Nucleus accumbens (tissue), 56 donors: ENCODE measurements at regions not wholly inside any gene's neighbourhood (a gene's known extent, or its start where the extent isn't known, plus 50 kb on each side); places are given as distances from the start of the nearest gene placed in this dataset.

Experiments
- DNase-seq, 56 donors: peaks; one replicate each; lab custom pipeline; 2025; lab: John Stamatoyannopoulos, UW

DNA sequence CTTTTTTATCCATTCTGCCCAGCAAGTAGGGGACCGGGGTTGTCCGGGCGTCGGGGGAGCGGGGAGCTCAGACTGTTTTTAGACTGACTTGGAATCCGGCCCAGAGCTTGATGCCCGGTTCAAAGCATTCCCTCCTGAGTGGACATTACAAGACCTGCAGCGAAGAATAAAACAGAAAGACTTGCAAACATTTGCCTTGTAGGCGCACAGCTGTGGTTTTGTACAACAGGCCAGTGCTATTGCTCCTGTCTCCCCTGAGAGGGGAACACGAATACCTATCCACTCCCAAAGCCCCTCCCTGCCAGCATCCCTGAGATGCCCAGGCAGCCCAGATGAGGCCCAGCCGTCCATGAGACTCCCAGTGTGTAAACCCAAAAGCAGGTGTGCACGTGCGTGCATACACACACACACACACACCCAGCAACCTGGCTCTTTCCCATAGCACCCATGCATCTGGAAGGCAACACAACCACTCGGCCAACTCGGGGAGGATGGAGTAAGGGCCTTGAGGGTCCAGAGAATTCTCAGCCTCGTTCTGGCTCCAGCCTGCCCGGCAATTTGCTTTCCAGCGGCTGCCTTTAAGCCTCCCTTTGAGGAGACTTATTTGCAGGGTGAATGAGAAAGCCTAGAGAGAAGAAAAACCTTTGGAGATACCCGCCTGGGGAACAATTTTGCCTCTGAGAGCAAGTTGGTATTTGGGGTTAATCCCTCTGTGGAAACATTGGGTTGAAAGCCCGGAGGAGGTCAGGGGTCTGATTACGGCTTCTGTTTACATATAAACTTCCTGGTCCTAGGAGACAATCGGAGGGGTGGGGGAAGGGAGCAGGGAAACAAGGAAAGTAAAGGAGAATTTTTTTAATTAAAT lies 161.0 kb upstream of the HES1 start:
- DNase-seq: peak in 2 of 56 donors; percentile 9 to 19

DNA sequence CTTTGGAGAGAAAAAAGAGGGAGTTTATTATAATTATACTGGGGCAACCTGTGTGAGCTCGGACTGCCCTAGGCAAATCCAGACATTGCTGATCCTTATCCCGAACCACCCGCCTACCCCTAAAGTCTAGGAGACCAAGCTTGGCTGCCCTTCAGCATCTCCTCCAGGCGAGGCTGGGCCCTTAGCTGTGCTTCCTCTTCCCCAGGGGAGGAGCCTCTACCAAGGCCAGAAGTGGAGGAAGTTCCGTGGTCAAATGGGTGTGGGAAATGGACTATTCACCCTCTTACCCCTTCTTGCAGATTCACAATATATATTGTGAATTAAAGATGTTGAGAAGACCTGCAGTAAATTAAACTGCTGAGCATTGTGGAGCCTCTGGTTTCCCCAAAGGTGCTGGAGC lies 158.3 kb upstream of the HES1 start:
- DNase-seq: no peak

DNA sequence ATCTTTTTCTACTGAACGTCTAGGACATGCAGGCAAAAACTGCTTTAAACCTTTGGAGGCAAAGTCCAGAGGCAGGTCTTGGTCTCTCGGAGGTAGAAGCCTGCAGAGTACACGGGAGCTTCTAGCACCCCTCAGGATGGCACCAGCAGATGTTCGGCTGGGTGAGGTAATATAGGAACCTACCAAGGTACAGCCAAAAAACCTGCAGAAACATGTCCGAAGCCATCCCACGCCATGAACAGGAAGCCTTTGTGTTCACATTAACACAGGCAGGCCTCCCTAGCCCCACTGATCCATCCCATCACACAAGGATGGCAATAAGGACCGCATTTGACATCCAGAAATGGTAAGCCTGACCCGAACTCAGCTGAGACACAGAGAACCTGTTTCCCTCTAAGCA lies 157.9 kb upstream of the HES1 start:
- DNase-seq: no peak

DNA sequence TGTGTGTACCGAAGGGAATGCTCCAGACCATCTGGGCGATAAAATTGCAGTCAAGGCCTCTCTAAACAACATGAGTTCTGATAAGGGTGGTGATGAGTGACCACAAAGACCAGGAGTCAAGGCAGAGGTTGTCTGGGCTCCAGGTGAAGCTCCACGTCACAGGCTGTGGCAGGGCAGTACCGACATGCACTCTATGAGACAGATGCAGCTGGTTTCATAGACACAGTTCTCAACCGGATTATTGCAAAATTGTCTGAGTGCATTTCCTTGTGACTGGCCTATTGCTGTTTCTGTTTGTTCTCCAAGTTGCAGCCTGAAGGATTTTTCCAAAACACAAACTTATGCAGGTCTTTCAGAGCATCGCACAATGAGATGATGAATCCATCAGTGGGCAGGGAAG lies 157.5 kb upstream of the HES1 start:
- no peak for DNase-seq

DNA sequence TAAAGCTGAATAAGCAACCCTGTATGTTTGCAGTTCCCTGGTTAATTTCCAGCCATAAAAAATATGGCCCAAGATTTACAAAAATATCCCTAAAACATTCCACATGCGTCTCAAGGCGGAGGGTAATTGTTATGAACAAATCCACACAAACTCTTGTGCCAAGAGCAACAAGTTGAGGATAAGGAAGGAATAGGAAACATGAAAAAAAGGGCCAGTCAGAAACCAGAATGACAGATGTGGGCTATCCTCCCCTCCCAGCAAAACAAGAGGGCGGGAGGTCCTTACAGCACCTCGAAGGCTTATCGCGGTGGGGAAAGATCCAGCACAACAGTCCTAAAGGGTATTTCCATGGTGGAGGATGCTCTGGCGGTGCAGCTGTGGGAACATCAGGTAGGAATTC lies 155.6 kb upstream of the HES1 start:
- DNase-seq: no peak

DNA sequence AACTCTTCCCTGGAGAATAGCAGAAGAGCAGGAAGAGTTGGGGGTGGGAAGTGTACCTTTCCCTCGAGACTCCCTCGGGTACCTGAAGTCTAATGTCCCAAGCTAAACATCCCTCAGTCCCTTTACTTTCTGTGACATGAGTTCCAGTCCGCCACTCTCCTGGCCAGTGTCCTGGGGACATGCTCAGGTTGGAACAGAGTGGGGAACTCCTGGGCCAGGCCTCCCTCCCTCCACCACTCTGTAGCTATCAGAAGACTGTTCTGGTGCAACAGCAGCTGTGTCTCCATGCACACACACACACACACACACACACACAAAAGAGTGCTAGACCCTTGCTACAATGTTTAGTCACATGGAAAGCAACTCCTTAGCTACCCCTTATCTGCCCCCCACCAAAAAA lies 155.0 kb upstream of the HES1 start:
- DNase-seq: no peak

DNA sequence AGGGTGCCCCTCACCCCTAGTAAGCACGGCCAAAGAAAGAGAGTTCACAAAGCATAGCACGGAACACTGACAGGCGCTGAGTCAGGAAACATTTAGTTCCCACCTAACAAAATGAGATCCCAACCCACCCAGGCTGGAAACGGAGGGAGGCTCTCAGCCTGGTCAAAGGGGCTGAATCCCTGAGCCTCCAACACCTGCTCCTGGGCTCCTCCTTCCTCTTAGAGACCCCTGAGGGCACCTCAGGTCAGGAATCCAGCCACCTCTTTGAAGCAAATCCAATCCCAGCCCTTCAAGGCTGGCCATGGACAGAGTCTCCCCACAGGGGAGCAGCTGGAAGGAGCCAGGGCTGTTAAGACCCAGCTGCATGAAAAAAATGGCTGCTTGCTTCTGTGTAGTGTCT lies 154.4 kb upstream of the HES1 start:
- no peak for DNase-seq

DNA sequence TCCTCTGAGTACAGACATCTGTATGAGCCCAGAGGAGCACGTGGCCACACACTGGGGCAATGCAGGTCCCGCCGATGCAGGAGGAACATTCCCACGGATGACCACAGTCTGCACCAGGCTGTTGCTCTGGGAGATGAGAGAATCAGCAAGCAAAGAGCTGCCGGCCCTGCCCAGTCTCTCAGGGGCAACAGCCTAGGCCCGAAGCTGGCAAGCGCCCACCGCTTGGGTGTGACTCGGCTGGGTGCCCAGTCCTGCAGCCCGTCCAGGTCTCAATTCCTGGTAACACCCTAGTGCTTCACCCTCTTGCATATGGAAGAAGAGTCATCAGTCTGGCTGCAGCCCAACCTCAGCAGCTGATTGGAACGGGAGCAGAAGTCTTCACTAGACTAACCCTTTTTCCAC lies 153.7 kb upstream of the HES1 start:
- DNase-seq: peak in 44 of 56 donors; percentile 6 to 76 (median 44)

DNA sequence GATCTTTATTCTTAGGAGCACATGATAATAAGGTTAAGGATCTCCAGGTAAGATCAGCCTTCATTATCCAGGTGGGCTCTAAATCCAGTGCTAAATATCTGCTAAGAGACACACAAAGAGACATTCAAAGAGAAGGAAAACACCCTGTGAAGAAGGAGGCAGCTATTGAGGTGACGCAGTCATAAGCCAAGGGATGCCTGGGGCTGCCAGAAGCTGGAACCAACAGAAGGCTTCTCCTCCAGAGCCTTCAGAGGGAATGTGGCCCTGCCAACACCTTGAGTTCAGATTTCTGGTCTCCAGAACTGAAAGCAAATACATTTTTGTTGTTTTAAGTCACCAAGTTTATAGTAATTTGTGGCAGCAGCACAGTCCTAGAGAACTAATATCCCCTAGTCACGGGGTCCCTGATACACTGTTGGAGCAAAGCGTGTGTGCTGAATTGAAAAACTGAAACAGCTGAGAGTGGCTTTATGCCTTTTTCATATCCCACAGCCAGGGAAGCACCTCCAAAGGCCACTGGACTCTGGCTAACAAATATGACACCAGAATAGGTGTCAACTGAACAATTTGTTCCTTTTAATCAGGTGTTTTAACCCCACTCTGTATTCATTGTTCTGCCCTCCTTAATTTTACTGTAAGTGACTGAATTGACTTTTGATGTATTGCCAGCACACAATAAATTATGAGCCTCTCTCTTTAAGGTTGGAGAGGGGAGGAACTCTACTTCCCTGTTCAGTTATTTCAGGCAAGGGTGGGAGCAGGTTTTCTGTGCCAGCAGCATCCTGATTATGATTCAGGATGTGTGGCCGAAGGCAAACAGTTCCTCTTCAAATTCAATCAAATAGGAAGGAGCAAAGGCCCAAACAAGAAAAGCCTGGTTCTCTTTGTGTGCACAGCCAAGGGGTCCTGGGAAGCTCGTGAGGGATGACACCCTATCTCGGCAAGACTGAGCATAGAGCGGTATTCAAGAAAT lies 151.8 kb upstream of the HES1 start:
- DNase-seq: peak in 2 of 56 donors; percentile 4 to 10

DNA sequence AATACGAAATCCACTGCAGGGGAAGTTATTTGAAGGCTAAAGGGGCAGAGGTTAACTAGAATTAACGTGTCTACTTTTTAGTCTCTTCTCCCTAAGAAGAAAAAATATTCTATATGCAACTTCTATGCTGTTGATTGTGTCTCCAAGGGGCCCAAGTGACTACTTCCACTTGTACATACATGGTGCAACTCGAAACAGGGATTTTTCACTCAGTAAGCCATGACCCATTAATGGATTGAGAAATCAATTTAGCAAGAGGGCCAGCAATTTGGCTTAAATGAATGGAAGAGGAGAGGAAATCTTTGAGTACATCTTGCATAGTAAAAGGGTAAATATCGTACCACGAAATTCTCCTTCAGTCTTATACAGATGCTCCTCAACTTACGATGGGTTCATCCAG lies 151.1 kb upstream of the HES1 start:
- no peak for DNase-seq

DNA sequence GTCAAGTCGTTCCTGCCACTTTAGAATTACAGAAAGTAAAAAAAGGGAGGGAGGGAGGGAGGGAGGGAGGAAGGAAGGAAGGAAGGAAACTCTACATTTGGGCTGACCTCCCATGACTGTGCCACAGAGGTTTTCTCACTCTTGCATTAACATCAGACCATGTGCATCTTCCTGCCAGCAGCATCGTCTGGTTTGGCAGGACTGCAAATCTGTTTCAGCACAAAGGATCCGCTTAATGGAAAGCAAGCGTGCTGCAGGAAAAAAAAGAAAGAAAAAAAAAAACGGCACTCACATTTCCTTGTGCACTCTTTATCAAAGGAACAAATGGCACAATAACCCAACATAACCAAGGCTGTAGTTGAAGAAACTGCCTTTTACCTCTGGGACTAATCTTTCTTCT lies 148.8 kb upstream of the HES1 start:
- no peak for DNase-seq

DNA sequence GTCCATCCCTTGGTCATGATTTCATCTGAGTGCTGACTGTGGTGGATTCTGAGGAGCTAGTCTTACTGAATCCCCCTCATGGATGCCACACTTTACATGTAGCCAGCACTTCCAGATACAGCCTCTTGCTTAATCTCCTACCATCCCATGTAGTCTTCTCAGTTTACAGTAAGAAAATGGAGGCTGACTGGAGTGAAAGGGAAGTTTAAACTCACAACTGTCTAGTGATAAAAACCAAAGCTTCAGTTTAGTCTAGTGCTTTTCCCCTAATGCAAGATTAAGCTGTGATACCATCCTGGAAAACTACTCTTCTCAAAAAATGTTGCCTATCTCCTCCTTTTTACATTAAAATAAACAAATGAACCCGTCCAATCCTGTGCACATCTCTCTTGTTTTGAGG lies 146.8 kb upstream of the HES1 start:
- no peak for DNase-seq

DNA sequence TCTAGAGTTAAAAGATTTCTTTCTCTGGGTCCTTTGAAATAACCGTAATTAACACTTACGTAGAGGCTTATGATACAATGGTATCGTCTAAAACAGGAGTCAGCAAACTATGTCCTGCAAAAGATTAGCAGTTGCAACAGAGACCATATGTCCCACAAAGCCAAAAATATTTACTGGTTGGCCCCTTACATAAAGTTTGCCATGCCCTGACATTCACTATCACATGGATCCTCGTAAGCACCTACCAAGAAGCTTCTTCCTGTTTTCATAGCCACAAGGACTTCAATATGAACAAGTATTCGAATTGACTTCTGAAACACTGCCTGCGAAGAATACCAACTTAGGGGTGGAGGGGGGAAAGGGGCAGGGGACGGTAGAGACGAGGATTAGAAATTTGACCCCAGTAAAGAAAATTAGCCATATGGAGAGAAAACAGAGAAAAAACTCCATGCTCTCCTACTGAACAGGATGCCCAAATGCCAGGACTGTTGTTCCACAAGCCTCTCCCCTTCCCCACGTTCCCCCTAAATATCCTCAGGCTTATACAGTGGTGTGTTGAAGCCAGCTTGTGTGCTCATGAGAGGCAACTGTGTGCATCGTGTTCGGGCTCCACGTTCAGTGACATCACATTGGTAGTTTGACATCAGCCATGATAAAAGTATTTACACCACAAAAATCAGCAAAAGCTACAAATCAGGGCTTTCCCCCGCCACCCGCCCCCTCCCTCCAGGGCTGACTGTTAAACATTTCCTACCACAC lies 144.1 kb upstream of the HES1 start:
- DNase-seq: no peak

DNA sequence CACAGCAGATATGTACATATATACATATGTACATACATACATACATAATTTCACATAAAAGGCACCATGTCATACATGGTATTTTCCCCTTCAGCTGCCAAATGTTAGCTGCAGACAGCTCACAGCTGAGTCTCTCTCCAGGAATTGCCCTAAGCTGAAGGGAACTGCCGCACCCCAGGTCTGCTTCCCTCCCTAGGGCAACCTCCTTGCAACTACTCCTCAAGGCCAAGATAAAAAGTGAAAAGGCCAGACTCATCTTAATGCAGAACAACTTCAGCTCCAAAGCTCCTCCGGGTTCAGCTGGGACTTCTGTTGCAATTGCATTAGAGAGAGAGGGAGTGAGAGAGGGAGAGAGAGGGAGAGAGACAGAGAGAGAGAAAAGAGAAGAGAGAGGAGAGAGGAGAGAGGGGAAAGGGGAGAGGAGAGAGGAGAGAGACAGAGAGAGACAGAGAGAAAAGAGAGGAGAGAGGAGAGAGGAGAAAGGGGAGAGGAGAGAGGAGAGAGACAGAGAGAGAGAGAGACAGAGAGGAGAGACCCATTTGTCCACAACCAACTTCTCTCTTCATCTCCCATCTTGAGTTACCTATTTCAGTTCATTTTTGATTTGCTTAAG lies 143.4 kb upstream of the HES1 start:
- no peak for DNase-seq

DNA sequence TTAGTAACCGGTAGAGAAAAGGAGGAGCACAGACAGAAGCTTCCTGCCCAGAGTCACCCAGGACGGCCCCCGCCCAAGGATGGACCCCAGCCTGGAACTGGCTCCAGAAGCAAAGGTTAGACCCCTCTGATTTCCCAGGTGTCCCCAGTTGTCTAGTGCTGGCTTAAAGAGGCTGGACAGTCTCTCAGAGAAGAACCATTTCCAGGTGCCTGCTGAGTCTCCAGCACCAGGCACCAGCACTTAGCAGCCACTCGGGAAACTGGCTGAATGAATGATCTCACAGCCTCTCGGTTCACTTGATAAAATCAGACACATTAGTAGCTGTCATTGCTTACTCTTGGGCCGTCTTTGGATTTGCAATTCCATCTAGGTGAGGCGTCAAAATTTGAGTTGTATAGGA lies 139.7 kb upstream of the HES1 start:
- no peak for DNase-seq

DNA sequence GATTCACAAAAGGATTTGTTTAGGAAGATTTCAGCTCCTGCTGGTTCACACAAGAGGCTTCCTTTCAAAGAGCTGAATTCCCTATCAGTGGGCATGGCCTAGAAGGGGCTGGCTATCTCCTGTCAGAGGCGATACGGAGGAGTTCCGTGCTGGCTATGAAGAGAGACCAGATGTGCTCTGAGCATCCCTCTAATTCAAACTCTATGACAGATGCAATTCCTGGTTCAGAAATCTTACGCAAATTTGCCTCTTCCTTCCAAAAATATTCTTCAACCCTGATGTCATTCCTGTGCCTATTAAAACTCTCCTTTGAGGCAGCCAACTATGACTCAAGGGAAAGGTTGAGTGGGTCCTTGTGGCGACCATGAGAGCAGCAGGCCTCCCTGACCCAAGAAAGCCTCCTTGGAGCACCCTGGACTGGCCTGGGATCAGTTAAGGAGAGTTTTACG lies 139.3 kb upstream of the HES1 start:
- DNase-seq: no peak

DNA sequence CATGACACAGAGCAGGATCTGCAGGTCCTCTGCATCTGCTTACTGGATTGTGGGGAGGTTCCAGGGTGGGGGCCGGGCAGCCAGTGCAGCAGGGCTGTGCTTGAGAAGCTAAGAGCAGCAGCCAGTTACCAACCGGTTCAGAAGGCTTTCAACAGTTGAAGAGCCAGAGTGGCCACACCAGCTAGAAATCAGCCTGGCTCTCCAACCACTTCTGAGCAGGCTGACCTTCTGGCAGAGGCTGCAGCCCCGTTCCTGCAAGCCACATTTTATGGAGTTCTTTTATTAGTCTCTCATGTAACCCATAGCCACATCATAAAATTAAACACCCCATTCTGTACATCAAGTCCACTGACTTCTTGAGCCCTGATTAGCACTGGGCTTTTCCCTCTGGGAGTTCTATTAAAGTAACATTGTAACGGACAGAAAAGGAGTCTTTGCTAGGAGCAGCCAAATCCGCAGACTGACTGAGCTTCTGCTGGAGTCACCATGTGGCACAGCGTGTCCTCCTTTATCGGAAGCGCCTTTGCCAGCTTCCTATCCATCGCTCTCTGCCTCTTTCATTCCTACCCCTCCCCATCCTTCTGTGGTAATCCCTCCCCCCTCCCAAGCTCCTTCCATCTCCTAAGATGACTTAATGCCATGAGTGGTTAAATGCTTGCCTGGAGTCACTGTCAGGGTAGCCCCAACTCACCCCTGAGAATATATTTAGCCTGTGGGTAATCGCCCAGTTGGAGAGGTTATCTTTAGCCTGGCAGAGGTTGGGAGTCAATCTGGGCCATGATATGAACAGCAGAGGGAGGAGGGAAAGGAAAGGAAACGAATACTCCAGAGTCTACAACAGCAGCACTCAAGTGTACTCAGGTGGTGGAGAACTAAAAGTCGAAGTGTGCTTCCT lies 138.5 kb upstream of the HES1 start:
- DNase-seq: no peak

DNA sequence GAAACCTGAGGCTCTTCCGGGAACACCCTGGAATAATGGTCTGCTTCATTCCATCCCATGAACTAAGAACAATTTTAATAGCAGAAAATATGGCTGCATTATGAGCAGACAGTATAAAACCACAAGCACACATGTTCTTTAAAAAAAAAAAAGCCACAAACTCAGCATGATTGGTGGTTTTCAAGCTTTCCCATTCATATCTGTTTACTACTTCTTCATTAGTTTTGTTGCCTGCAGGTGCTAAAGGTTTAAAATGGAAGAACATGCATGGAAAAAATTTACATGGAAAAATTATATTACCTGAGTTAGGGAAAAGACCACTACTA lies 137.9 kb upstream of the HES1 start:
- no peak for DNase-seq

DNA sequence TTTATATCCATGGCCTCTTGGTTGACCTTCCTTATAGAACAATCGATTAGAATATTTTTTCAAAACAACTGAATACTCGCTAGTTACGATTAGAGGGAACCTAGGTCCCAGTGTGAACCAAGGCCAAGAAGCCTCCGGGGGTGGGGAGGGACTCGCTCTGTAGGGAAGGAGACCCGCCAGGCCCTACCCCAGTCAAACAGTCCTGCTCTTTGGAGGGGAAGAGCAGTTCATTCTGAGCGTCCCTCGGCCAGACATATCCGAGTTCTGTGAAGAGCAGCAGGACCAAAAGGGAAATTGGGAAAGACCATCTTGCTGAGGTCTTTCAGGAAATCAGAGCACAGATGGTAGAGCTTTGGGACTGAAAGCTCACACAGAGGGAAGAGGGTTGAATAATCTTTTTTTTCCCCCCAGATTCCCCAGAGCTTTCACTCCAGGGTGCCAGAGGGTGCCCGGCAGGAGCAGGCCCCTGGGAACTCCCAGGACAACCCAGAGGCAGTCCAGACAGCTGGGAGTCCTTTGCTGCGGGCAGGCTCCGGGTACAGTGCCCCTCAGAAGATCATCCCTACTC lies 137.2 kb upstream of the HES1 start:
- no peak for DNase-seq
